ENCODE measurements at regions not wholly inside any gene's neighbourhood (a gene's known extent, or its start where the extent isn't known, plus 50 kb on each side); places are given as distances from the start of the nearest gene placed in this dataset.

DNA sequence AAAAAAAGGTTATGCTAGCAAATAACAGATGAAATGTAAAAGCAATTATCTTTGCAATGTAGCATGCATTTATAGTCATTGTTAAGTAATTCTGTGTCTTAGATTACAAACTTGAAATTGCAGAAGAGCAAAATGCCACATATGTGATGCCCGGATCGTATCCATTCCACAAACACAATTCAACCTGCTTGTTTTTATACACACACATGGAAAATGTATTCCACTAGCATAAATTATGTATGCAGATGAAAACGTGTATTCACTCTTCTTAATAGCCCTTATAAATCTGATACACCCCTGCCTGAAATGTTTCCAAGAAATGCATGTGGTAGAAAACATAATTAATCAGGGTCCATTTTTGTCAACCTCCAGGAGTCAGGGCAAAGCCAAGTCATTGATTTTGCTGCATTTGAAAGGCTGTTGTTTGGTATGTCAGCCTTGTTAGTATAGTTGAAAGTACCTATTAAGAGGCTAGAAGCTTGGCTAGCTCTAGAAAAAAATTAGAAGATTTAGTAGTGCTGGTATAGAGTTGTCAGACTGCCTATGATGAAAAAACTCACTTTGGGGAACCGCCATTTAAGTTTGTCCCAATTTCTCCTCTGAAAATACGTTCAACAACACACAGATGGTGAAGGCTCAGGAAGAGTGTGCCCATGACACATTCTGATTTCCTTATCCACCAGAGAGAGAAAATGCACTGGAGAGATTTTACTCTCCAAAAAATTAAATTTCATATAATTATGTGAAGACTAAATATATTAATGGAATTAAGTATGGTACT lies 69.2 kb upstream of the TMC3 start:
- Histone ChIP-seq H3K9ac (replicated peaks; ENCODE audit: extremely low read depth, insufficient read depth, low read length) (no peak overlapping the region), H3K4me1 (ENCODE audit: control insufficient read depth, extremely low read depth, insufficient read depth, low read length) (no peaks in the 10 kb centered on the region), H3K36me3 (ENCODE audit: control insufficient read depth in 2 of 2, extremely low read depth in 1 of 2, insufficient read depth in 2 of 2, low read length in 2 of 2) (no peaks in the 10 kb centered on the region), H3K9me3 (replicated peaks; ENCODE audit: control insufficient read depth, insufficient read depth, low read length) (no peaks in the 10 kb centered on the region), H3K4me2 (ENCODE audit: insufficient read depth, low read length) (no peak overlapping the region), H3K27me3 (ENCODE audit: control insufficient read depth in 2 of 2, insufficient read depth in 2 of 2, low read length in 2 of 2) (peaks cover 0 to 3% of the 10 kb centered on the region in 2 experiments), H3K9me1 (replicated peaks; ENCODE audit: control insufficient read depth, extremely low read depth, insufficient read depth, low read length) (no peaks in the 10 kb centered on the region), H3K27ac (ENCODE audit: insufficient read depth, low read depth, low read length) (no peak overlapping the region), H4K20me1 (replicated peaks; ENCODE audit: control insufficient read depth, extremely low read depth, insufficient read depth, low read length) (no peaks in the 10 kb centered on the region), H3K79me2 (ENCODE audit: control insufficient read depth, insufficient read depth, low read length) (no peaks in the 10 kb centered on the region), H2AFZ (ENCODE audit: low read depth, low read length) (no peak overlapping the region), H3K4me3 (replicated peaks in 1 of 3; ENCODE audit: insufficient read depth in 1 of 3, low read depth in 1 of 3, low read length in 3 of 3) (no peak overlapping the region)
- intact Hi-C loops (cut with micrococcal nuclease), result no loop called here
- ChIA-PET CTCF (no interaction called here), POLR2A (no interaction called here)
- BruUV-seq (replicated peaks), result no TSS peak
- dilution Hi-C loops (cut with MboI; ENCODE audit: extremely low pct_ligation_motif_present, low sequenced_read_pairs), result no loop called here
- TF ChIP-seq JUN (IDR thresholded peaks at IDR 0.05; ENCODE audit: borderline replicate concordance, insufficient read depth, insufficient read length, low read depth) (no peak), FOS (IDR thresholded peaks at IDR 0.05; ENCODE audit: borderline replicate concordance, insufficient read depth, low read length) (no peak), MYC (IDR thresholded peaks at IDR 0.05; ENCODE audit: low read depth, low read length) (no peak), EZH2 (IDR thresholded peaks at IDR 0.05; ENCODE audit: borderline replicate concordance, low read depth, low read length, severe bottlenecking) (no peak), POLR2A (IDR thresholded peaks at IDR 0.05; ENCODE audit: low read depth, low read length) (no peak), GATA2 (IDR thresholded peaks at IDR 0.05; ENCODE audit: insufficient read depth, insufficient read length, low read depth, low read length) (no peak), POLR2AphosphoS5 (IDR thresholded peaks at IDR 0.05; ENCODE audit: insufficient read depth, low read depth, low read length) (no peak)
- TF ChIP-seq, protein P1, sequence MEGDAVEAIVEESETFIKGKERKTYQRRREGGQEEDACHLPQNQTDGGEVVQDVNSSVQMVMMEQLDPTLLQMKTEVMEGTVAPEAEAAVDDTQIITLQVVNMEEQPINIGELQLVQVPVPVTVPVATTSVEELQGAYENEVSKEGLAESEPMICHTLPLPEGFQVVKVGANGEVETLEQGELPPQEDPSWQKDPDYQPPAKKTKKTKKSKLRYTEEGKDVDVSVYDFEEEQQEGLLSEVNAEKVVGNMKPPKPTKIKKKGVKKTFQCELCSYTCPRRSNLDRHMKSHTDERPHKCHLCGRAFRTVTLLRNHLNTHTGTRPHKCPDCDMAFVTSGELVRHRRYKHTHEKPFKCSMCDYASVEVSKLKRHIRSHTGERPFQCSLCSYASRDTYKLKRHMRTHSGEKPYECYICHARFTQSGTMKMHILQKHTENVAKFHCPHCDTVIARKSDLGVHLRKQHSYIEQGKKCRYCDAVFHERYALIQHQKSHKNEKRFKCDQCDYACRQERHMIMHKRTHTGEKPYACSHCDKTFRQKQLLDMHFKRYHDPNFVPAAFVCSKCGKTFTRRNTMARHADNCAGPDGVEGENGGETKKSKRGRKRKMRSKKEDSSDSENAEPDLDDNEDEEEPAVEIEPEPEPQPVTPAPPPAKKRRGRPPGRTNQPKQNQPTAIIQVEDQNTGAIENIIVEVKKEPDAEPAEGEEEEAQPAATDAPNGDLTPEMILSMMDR (IDR thresholded peaks at IDR 0.05; ENCODE audit: extremely low read depth in 1 of 2, insufficient read depth in 1 of 2, low read depth in 1 of 2, low read length in 2 of 2), result no peak
- TF ChIP-seq, protein P2, sequence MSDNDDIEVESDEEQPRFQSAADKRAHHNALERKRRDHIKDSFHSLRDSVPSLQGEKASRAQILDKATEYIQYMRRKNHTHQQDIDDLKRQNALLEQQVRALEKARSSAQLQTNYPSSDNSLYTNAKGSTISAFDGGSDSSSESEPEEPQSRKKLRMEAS (IDR thresholded peaks at IDR 0.05; ENCODE audit: insufficient read depth, insufficient read length), result no peak
- FAIRE-seq (no peak), DNase-seq (ENCODE audit: low read depth, low spot score) (no peak)
